ENCODE measurements at regions not wholly inside any gene's neighbourhood (a gene's known extent, or its start where the extent isn't known, plus 50 kb on each side); places are given as distances from the start of the nearest gene placed in this dataset.

DNA sequence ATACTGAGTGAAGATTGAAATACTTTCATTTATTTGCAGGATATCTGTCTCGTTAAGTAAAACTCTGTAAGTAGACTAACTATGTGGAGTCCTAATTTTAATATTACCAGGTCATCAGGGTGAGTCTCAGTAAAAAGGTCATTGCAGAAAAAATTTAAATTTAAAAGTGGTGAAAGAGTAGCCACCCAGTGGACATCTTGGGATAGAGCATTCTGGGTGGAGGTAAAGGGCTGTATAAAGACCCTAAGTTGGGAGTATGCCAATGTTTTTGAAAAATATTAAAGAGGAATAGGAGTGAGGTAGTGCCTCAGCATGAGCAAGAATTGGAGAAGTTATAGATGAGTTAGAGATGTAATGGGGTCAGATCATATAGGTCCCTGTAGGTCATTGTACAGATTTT lies 145.5 kb downstream of the HMHB1 start:
- TF ChIP-seq POLR2A (IDR thresholded peaks at IDR 0.05; ENCODE audit: low read depth) (no peak), POLR2AphosphoS5 (IDR thresholded peaks at IDR 0.05) (no peak), EP300 (IDR thresholded peaks at IDR 0.05) (no peak)
- TF ChIP-seq, protein P1, sequence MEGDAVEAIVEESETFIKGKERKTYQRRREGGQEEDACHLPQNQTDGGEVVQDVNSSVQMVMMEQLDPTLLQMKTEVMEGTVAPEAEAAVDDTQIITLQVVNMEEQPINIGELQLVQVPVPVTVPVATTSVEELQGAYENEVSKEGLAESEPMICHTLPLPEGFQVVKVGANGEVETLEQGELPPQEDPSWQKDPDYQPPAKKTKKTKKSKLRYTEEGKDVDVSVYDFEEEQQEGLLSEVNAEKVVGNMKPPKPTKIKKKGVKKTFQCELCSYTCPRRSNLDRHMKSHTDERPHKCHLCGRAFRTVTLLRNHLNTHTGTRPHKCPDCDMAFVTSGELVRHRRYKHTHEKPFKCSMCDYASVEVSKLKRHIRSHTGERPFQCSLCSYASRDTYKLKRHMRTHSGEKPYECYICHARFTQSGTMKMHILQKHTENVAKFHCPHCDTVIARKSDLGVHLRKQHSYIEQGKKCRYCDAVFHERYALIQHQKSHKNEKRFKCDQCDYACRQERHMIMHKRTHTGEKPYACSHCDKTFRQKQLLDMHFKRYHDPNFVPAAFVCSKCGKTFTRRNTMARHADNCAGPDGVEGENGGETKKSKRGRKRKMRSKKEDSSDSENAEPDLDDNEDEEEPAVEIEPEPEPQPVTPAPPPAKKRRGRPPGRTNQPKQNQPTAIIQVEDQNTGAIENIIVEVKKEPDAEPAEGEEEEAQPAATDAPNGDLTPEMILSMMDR (IDR thresholded peaks at IDR 0.05) = no peak
